Stimulated activated CD4-positive, alpha-beta T cell treated with anti-CD3 and anti-CD28 coated beads, Interleukin-4, amount 100 ng/mL, for 1 hour (primary cell): ENCODE measurements at regions not wholly inside any gene's neighbourhood (a gene's known extent, or its start where the extent isn't known, plus 50 kb on each side); places are given as distances from the start of the nearest gene placed in this dataset.

Experiments used
- DNase-seq: peaks from one replicate; pipeline ENCODE4 v3.0.0-alpha.2; 2020

- DNase-seq, result no peak
Observed at GRCh38 chr7:52119537-52119936, 802.9 kb upstream of the COBL start.

- DNase-seq, result no peak
Observed at GRCh38 chr7:52114509-52114908, 797.9 kb upstream of the COBL start.

GRCh38 chr7:52114056-52114455, 797.4 kb upstream of the COBL start:
- DNase-seq, result no peak

DNA sequence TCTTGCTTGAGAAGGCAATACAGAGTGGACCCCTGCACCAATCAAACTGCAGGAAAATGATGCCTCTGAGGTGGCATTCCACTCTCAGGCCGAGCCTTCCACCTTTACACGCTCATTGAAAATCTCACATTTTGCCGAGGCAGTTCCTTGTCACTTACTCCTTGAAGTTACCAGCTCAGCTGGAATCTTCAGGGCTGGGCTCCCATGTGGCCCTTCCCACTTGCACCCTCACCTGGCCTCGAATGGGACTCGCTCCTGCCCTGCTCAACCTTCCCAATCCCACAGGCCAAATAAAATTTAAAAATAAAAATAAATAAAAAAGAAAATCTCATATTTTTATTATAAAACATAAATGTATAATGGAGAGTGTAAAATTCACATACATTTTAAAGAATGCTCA, 790.7 kb upstream of the COBL start:
- DNase-seq, result no peak

DNA sequence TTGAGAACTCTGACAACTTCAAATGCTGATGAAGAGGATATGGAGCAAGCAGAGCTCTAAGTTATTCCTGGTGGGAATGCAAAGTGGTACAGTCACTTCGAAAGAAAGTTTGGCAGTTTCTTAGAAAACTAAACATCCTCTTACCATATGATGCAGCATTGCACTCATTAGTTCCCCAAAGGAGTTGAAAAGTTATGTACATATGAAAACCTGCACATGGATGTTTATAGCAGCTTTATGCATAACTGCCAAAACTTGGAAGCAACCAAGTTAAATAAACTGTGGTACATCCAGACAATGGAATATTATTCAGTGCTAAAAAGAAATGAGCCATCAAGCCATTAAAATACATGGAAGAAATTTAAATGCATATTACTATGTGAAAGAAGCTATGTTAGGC, 779.3 kb upstream of the COBL start:
- DNase-seq, result no peak

GRCh38 chr7:52091996-52092395, 775.4 kb upstream of the COBL start:
- no peak for DNase-seq

GRCh38 chr7:52091101-52091500, 774.5 kb upstream of the COBL start:
- no peak for DNase-seq

GRCh38 chr7:52088008-52088901, 771.6 kb upstream of the COBL start:
- DNase-seq, result no peak

DNA sequence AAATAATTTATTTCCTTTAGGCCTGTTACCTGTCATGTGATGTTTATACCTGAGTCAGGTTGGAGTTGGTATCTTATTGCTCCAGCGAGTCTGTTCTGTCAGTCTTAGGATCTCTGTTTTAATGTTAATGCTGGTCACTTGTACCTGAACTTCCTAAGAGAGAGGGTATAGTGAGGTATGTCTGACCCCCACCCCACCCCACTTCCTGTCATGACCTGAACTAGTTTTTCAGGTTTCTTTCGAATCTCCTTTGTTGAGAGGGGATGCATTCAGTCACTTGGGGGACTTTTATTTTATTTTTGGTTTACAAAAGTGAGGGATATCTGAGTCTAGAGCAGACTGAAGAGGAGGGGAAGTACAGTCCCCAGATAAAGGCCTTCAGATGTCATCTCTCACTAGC, 769.0 kb upstream of the COBL start:
- no peak for DNase-seq

- no peak for DNase-seq
Observed at GRCh38 chr7:52080493-52080892, 763.9 kb upstream of the COBL start.

- DNase-seq, result no peak
Observed at GRCh38 chr7:52079726-52080125, 763.1 kb upstream of the COBL start.

DNA sequence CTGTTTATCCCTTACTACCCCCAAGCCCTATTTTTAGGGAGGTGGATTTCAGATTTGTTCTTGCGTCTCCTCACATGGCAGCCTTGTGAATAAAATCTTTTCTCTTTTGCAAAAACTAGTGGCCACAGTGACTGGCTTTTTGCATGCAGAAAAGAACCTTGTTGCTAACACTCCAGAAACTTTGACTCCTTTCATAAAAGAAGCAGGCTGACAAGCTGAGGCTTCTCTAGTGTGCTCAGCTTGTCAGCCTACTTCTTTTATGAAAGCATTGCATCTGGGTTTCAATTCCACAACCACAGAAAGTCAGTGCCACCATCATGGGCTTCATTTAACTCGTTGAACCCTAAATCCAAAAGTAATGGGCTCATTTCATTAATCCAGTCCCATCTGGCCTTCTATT, 761.0 kb upstream of the COBL start:
- DNase-seq, result no peak

- no peak for DNase-seq
Observed at GRCh38 chr7:52074912-52075311, 758.3 kb upstream of the COBL start.

- no peak for DNase-seq
Observed at GRCh38 chr7:52074071-52074470, 757.5 kb upstream of the COBL start.

- no peak for DNase-seq
Observed at GRCh38 chr7:52071744-52072143, 755.1 kb upstream of the COBL start.

GRCh38 chr7:52064493-52064892, 747.9 kb upstream of the COBL start:
- no peak for DNase-seq

GRCh38 chr7:52061666-52062065, 745.1 kb upstream of the COBL start:
- no peak for DNase-seq

GRCh38 chr7:52053525-52053924, 736.9 kb upstream of the COBL start:
- no peak for DNase-seq

- DNase-seq, result no peak
Observed at GRCh38 chr7:52030722-52031121, 714.1 kb upstream of the COBL start.

- DNase-seq, result no peak
Observed at GRCh38 chr7:52026140-52026539, 709.5 kb upstream of the COBL start.

- DNase-seq, result no peak
Observed at GRCh38 chr7:52021343-52021742, 704.7 kb upstream of the COBL start.

GRCh38 chr7:52018680-52019054, 702.1 kb upstream of the COBL start:
- no peak for DNase-seq

- DNase-seq, result no peak
Observed at GRCh38 chr7:52017802-52018679, 701.4 kb upstream of the COBL start.

DNA sequence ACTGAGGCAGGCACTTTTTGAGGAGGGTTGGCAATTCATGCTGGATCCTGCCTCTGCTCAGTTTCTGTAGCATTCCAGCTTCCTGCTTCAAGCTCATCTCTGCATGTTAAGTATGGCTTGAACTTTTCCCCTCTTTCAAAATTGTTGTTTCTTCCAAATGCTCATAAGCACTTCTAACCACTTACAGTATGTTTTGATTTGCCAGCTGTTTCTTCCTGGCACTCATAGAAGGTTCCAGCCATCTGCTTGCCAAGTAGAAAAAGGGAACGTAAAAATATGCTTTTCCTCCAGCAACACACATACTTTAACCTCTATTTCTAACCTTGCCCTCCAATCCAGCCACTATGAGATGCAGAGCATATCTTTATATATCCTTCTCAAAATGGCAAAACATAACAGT, 692.6 kb upstream of the COBL start:
- DNase-seq, result no peak
